ENCODE measurements at regions not wholly inside any gene's neighbourhood (a gene's known extent, or its start where the extent isn't known, plus 50 kb on each side); places are given as distances from the start of the nearest gene placed in this dataset.

DNA sequence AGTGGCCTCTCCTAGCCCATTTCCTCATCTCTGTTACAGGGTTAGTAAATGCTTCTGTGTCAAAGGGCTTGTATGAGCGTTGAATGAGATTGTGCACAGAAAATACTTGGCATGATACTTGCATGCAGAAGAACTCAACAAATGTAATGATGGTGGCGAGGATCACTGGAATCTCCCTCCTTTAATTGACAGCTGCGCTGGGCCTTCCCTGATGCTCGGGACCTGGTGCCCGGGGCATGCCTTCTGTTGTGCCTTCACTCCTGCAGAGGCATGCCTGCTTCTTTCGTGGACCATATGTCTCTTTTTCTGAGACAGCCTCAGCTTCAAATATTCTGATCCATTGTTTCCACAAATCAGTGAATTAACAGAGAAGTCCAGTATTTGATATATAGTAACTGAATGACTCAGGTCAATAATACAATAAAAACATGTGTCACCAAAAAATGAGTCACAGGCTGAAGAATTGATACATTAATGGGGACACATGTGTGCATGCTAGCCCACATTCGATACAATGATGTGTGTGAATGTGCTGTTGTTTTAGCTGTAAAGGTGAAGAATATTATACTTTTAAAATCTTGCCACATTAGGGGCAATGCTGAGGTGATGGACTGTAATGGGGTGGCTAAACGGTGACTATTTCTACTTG is 243.3 kb upstream of the TBL1XR1 start:
- no peak for DNase-seq (ENCODE audit: low read depth)
- TF ChIP-seq POLR2A (IDR thresholded peaks at IDR 0.05; ENCODE audit: extremely low read depth, insufficient read length) (no peak), MYC (IDR thresholded peaks at IDR 0.05; ENCODE audit: low read depth, low read length) (no peak)
- TF ChIP-seq, protein P1, sequence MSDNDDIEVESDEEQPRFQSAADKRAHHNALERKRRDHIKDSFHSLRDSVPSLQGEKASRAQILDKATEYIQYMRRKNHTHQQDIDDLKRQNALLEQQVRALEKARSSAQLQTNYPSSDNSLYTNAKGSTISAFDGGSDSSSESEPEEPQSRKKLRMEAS (IDR thresholded peaks at IDR 0.05; ENCODE audit: low read depth, low read length), result no peak
- TF ChIP-seq, protein P2, sequence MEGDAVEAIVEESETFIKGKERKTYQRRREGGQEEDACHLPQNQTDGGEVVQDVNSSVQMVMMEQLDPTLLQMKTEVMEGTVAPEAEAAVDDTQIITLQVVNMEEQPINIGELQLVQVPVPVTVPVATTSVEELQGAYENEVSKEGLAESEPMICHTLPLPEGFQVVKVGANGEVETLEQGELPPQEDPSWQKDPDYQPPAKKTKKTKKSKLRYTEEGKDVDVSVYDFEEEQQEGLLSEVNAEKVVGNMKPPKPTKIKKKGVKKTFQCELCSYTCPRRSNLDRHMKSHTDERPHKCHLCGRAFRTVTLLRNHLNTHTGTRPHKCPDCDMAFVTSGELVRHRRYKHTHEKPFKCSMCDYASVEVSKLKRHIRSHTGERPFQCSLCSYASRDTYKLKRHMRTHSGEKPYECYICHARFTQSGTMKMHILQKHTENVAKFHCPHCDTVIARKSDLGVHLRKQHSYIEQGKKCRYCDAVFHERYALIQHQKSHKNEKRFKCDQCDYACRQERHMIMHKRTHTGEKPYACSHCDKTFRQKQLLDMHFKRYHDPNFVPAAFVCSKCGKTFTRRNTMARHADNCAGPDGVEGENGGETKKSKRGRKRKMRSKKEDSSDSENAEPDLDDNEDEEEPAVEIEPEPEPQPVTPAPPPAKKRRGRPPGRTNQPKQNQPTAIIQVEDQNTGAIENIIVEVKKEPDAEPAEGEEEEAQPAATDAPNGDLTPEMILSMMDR (IDR thresholded peaks at IDR 0.05; ENCODE audit: low read depth, low read length), result no peak
- H3K4me3 ChIP-seq (ENCODE audit: low read depth, low read length), result no peak overlapping the region

DNA sequence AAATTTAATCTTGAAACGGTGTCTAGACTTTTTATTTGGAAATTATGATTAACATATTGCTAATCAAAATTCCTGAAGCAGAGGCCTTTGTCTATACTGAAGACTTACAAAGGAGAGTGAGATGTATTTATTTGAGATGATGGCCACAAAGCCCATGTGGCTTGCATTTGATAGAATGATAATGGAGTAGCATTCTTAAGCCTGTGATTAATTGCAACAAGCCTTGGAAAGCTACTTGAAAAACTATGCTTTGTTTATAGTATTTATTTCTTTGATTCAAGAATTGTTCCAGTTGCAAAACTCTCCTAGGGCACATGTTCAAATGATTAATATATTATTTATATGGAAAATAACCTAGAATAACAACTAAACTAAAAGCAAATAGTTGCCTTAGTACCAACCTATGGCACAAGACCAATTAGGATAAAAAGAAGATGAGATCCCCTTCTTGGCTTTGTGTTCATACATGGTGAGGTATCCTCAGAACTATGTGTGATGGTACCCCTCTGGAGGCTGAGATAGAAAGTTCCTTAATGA is 244.1 kb upstream of the TBL1XR1 start:
- H3K4me3 ChIP-seq (ENCODE audit: low read depth, low read length), result no peak overlapping the region
- TF ChIP-seq MYC (IDR thresholded peaks at IDR 0.05; ENCODE audit: low read depth, low read length) (no peak), POLR2A (IDR thresholded peaks at IDR 0.05; ENCODE audit: extremely low read depth, insufficient read length) (no peak)
- TF ChIP-seq, protein P2 (IDR thresholded peaks at IDR 0.05; ENCODE audit: low read depth, low read length), result no peak
- TF ChIP-seq, protein P1 (IDR thresholded peaks at IDR 0.05; ENCODE audit: low read depth, low read length), result no peak
- DNase-seq (ENCODE audit: low read depth), result no peak

DNA sequence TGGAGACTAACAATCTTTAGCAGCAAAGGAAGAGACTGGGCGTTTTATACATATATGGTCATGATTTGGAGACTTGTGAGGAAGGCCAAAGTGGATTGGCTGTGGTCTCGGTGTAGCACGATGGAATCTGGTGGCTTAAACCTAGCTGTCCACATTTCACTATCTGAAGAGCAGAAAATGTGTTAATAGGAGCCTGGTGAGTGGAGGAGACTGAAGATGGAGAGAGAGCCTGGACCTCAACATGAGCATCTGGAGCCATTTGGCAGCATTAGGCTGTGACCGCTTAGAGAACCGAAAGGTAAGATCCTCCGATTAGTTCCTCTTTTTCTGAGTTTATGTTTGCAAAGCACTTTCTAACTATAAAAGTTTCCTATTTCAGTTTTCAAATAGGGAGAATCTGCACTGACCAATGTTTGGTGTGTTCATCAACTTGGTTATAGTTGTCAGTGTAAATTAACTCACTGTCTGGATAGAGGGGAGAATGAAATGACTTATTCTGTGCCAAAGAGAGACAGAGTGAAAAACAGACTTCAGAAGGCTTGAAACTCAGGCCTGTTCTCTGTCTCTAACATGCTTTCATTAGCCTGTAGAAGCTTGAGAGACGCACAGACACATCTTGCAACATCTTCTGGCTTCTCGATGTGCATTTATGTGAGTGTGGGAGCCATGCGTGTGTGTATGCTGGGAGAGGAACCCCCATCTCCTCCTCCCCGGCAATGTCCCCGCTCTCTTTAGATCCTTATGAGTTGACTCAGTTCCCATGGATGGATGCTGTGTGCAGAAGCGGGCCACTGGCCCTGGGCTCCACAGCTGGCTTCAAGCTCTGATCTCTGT is 244.7 kb upstream of the TBL1XR1 start:
- TF ChIP-seq, protein P1 (IDR thresholded peaks at IDR 0.05; ENCODE audit: low read depth, low read length), result no peak; the same call in 1 of the 2 replicates
- TF ChIP-seq, protein P2 (IDR thresholded peaks at IDR 0.05; ENCODE audit: low read depth, low read length), result no peak
- TF ChIP-seq MYC (IDR thresholded peaks at IDR 0.05; ENCODE audit: low read depth, low read length), result no peak
- no peak for TF ChIP-seq POLR2A (IDR thresholded peaks at IDR 0.05; ENCODE audit: extremely low read depth, insufficient read length)
- H3K4me3 ChIP-seq (ENCODE audit: low read depth, low read length), result no peak overlapping the region
- peak; percentile 58 for DNase-seq (ENCODE audit: low read depth)

DNA sequence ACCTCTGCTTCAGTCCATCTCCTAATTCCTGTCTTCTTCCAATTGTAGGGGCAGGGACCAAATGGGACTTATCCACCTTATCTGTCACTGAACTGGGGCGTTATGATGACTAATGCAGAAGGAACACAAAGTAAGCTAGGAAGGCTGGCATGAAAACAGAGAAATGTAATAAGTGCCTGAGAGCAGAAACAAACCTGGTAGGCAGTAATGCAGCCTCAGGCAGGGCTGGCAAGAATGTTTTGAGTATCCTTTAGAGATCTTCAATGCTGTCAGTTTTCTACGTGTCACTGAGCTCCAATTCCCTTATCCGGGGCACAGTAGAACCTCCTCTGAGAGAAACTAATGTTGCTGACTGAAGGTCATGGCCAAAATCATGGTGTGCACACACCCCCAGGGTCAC is 246.2 kb upstream of the TBL1XR1 start:
- no peak for TF ChIP-seq POLR2A (IDR thresholded peaks at IDR 0.05; ENCODE audit: extremely low read depth, insufficient read length)
- TF ChIP-seq, protein P1 (IDR thresholded peaks at IDR 0.05; ENCODE audit: low read depth, low read length), result no peak
- TF ChIP-seq, protein P2 (IDR thresholded peaks at IDR 0.05; ENCODE audit: low read depth, low read length), result no peak
- TF ChIP-seq MYC (IDR thresholded peaks at IDR 0.05; ENCODE audit: low read depth, low read length), result no peak
- no peak for DNase-seq (ENCODE audit: low read depth)
- H3K4me3 ChIP-seq (ENCODE audit: low read depth, low read length), result no peak overlapping the region

DNA sequence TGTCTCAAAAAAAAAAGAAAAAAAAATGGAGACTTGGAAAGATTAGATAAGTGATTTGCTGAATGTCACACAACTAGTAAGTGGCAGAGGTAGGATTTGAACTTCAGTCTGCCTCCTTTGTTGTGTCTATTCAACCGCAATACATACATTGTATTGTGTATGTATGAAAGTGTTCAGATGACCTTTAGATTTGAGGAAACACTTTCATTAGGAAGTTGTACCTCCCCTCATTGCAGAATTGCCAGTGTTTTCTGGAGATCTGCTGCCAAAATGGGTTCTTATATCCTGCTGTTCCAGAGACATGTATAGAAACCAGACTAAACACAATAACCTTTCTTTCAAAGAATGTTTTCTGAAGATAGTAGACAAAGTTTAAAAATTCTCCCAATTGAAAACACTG is 247.4 kb upstream of the TBL1XR1 start:
- DNase-seq (ENCODE audit: low read depth), result no peak
- TF ChIP-seq, protein P1 (IDR thresholded peaks at IDR 0.05; ENCODE audit: low read depth, low read length), result no peak
- no peak for TF ChIP-seq MYC (IDR thresholded peaks at IDR 0.05; ENCODE audit: low read depth, low read length)
- H3K4me3 ChIP-seq (ENCODE audit: low read depth, low read length), result no peak overlapping the region

DNA sequence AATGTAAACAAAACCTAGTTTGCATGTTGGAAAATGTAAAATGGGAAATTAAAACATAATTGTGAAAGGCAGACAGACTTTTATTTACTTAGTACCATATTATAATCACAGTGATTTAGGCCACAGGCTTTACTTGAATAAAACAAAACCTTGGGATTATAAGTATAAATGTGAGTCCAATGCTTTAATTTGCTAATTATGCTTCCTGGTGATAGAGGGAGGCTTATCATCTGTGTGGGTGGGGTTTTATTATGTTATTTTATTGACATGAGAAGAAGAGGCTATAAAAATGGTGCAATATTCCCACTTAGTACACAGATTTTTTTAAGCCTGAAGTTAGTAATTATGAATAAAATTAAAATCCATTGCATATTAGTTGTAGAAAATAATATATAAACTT is 248.3 kb upstream of the TBL1XR1 start:
- no peak for TF ChIP-seq MYC (IDR thresholded peaks at IDR 0.05; ENCODE audit: low read depth, low read length)
- TF ChIP-seq, protein P2 (IDR thresholded peaks at IDR 0.05; ENCODE audit: low read depth, low read length), result no peak
- TF ChIP-seq, protein P1 (IDR thresholded peaks at IDR 0.05; ENCODE audit: low read depth, low read length), result no peak
- no peak for DNase-seq (ENCODE audit: low read depth)
- H3K4me3 ChIP-seq (ENCODE audit: low read depth, low read length), result no peak overlapping the region
